ENCODE measurements at regions not wholly inside any gene's neighbourhood (a gene's known extent, or its start where the extent isn't known, plus 50 kb on each side); places are given as distances from the start of the nearest gene placed in this dataset.

GRCh38 chr4:151952711-151953254, 192.0 kb upstream of the GATB start:
- DNase-seq (ENCODE audit: low read depth in 2 of 3, low spot score in 1 of 3), result no peak

- no peak for DNase-seq (ENCODE audit: low read depth in 2 of 3, low spot score in 1 of 3)
These were observed 191.3 kb upstream of the GATB start for GRCh38 chr4:151952137-151952536.

GRCh38 chr4:151951671-151952050, 190.9 kb upstream of the GATB start:
- DNase-seq (ENCODE audit: low read depth in 2 of 3, low spot score in 1 of 3), result no peak

- no peak for DNase-seq (ENCODE audit: low read depth in 2 of 3, low spot score in 1 of 3)
These were observed 190.3 kb upstream of the GATB start for GRCh38 chr4:151950993-151951670.

GRCh38 chr4:151948351-151949016, 187.7 kb upstream of the GATB start:
- DNase-seq (ENCODE audit: low read depth in 2 of 3, low spot score in 1 of 3), result no peak

GRCh38 chr4:151946718-151947117, 185.9 kb upstream of the GATB start:
- DNase-seq (ENCODE audit: low read depth in 2 of 3, low spot score in 1 of 3), result no peak

GRCh38 chr4:151942971-151943370, 182.2 kb upstream of the GATB start:
- DNase-seq (ENCODE audit: low read depth in 2 of 3, low spot score in 1 of 3), result no peak

- no peak for DNase-seq (ENCODE audit: low read depth in 2 of 3, low spot score in 1 of 3)
These were observed 180.3 kb upstream of the GATB start for GRCh38 chr4:151940926-151941617.

- no peak for DNase-seq (ENCODE audit: low read depth in 2 of 3, low spot score in 1 of 3)
These were observed 179.5 kb upstream of the GATB start for GRCh38 chr4:151940291-151940690.

GRCh38 chr4:151939670-151940069, 178.9 kb upstream of the GATB start:
- DNase-seq (ENCODE audit: low read depth in 2 of 3, low spot score in 1 of 3), result no peak

GRCh38 chr4:151935411-151935810, 174.6 kb upstream of the GATB start:
- DNase-seq (ENCODE audit: low read depth in 2 of 3, low spot score in 1 of 3), result no peak

- no peak for DNase-seq (ENCODE audit: low read depth in 2 of 3, low spot score in 1 of 3)
These were observed 174.0 kb upstream of the GATB start for GRCh38 chr4:151934766-151935165.

- no peak for DNase-seq (ENCODE audit: low read depth in 2 of 3, low spot score in 1 of 3)
These were observed 172.5 kb upstream of the GATB start for GRCh38 chr4:151933122-151933827.

- no peak for DNase-seq (ENCODE audit: low read depth in 2 of 3, low spot score in 1 of 3)
These were observed 170.8 kb upstream of the GATB start for GRCh38 chr4:151931563-151931962.

- no peak for DNase-seq (ENCODE audit: low read depth in 2 of 3, low spot score in 1 of 3)
These were observed 169.6 kb upstream of the GATB start for GRCh38 chr4:151930372-151930771.

GRCh38 chr4:151928112-151928511, 167.3 kb upstream of the GATB start:
- no peak for DNase-seq (ENCODE audit: low read depth in 2 of 3, low spot score in 1 of 3)

GRCh38 chr4:151922811-151923210, 162.0 kb upstream of the GATB start:
- no peak for DNase-seq (ENCODE audit: low read depth in 2 of 3, low spot score in 1 of 3)

- no peak for DNase-seq (ENCODE audit: low read depth in 2 of 3, low spot score in 1 of 3)
These were observed 161.5 kb upstream of the GATB start for GRCh38 chr4:151922306-151922705.

- no peak for DNase-seq (ENCODE audit: low read depth in 2 of 3, low spot score in 1 of 3)
These were observed 161.0 kb upstream of the GATB start for GRCh38 chr4:151921811-151922210.

GRCh38 chr4:151921386-151921785, 160.6 kb upstream of the GATB start:
- no peak for DNase-seq (ENCODE audit: low read depth in 2 of 3, low spot score in 1 of 3)

GRCh38 chr4:151917145-151917734, 156.4 kb upstream of the GATB start:
- DNase-seq (ENCODE audit: low read depth in 2 of 3, low spot score in 1 of 3), result no peak

All from stimulated activated CD4-positive, alpha-beta T cell treated with anti-CD3 and anti-CD28 coated beads, Interleukin-12 subunit alpha, Interleukin-12 subunit beta, amount 100 ng/mL, for 48 hours (primary cell).